Stimulated activated CD8-positive, alpha-beta memory T cell treated with anti-CD3 and anti-CD28 coated beads, Interleukin-15, amount 100 ng/mL, for 24 hours (primary cell): ENCODE measurements at regions not wholly inside any gene's neighbourhood (a gene's known extent, or its start where the extent isn't known, plus 50 kb on each side); places are given as distances from the start of the nearest gene placed in this dataset.

ENCODE experiments used
- DNase-seq: peaks from one replicate; pipeline ENCODE4 v3.0.0-alpha.2; 2020; ENCODE audit warnings: low read depth

- DNase-seq = no peak
Measured at GRCh38 chr19:33898062-33898677, 101.5 kb downstream of the KCTD15 start.

- DNase-seq = no peak
Measured at GRCh38 chr19:33900817-33901216, 104.1 kb downstream of the KCTD15 start.

- DNase-seq = no peak
Measured at GRCh38 chr19:33902395-33902794, 105.7 kb downstream of the KCTD15 start.

GRCh38 chr19:33902802-33903488, 106.3 kb downstream of the KCTD15 start:
- DNase-seq = no peak

- DNase-seq = no peak
Measured at GRCh38 chr19:33903489-33903850, 106.8 kb downstream of the KCTD15 start.

- no peak for DNase-seq
Measured at GRCh38 chr19:33904681-33905080, 108.0 kb downstream of the KCTD15 start.

- no peak for DNase-seq
Measured at GRCh38 chr19:33905473-33905936, 108.8 kb downstream of the KCTD15 start.

- DNase-seq = no peak
Measured at GRCh38 chr19:33905937-33906577, 109.4 kb downstream of the KCTD15 start.

GRCh38 chr19:33906578-33907335, 110.1 kb downstream of the KCTD15 start:
- no peak for DNase-seq

- no peak for DNase-seq
Measured at GRCh38 chr19:33910922-33911321, 114.3 kb downstream of the KCTD15 start.

GRCh38 chr19:33914599-33914998, 117.9 kb downstream of the KCTD15 start:
- no peak for DNase-seq

GRCh38 chr19:33916792-33917191, 120.1 kb downstream of the KCTD15 start:
- no peak for DNase-seq

GRCh38 chr19:33919291-33919690, 122.6 kb downstream of the KCTD15 start:
- DNase-seq = no peak

GRCh38 chr19:33921165-33921564, 124.5 kb downstream of the KCTD15 start:
- no peak for DNase-seq

GRCh38 chr19:33926306-33926705, 129.6 kb downstream of the KCTD15 start:
- no peak for DNase-seq

- no peak for DNase-seq
Measured at GRCh38 chr19:33927789-33928457, 131.3 kb downstream of the KCTD15 start.

GRCh38 chr19:33928458-33928950, 131.8 kb downstream of the KCTD15 start:
- DNase-seq = no peak

- no peak for DNase-seq
Measured at GRCh38 chr19:33933931-33934330, 137.3 kb downstream of the KCTD15 start.

- DNase-seq = no peak
Measured at GRCh38 chr19:33938821-33939220, 142.2 kb downstream of the KCTD15 start.

- DNase-seq = no peak
Measured at GRCh38 chr19:33941133-33941532, 144.5 kb downstream of the KCTD15 start.

- no peak for DNase-seq
Measured at GRCh38 chr19:33946535-33947264, 150.0 kb downstream of the KCTD15 start.
